Activated CD4-positive, alpha-beta T cell treated with anti-CD3 and anti-CD28 coated beads for 4 hours (primary cell): ENCODE measurements at regions not wholly inside any gene's neighbourhood (a gene's known extent, or its start where the extent isn't known, plus 50 kb on each side); places are given as distances from the start of the nearest gene placed in this dataset.
"Not testable (repeated sequence)": the region's sequence is repeated elsewhere in the genome, so short reads cannot be mapped to it uniquely, and the experiment has no call there.

Experiments used
- DNase-seq, 2 donors: peaks; one replicate each; pipeline ENCODE4 v3.0.0-alpha.2; 2020

GRCh38 chr9:41367301-41367700, 178.2 kb upstream of the ZNG1F start:
- DNase-seq, result not testable (repeated sequence)

DNA sequence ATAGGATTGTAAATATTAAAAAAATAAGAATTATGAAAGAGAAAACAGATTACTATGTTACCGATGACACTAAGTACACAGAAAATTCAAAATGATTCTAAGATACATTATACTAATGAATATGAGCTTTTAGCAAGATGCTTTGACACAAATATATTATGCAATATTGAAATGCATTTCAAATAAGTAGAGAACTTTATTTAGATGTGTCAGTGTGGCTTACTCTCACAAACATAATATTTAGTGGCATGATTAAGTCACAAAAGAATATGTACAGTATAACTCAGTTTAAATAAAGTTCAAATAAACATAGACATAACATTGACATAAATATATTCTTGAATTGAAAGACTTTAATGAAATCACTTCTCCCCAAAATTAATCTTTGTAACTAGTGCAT, 172.7 kb upstream of the ZNG1F start:
- DNase-seq, result not testable (repeated sequence)

DNA sequence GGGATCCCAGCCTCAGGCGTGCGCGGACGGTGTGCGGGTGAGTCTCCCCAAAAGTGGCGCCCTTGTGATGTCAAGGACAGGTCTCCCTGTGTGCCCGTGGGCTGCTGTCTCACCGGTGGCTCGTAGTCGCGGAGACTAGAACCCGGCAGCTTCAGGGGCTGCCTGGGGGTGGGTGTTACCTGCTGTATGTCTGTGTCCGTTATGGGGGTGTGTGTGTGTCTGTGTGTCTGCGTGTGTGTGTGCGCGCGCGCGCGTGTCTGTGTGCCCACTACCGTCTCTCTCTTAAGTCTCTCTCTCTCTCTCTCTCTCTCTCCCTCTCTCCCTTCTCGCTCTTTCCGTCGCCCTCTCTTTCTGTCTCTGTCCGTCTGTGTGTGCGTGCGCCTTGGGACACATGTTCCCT, 170.0 kb upstream of the ZNG1F start:
- peak; percentile 25 to 46 for DNase-seq

- DNase-seq, result peak; percentile 83
These were observed 169.6 kb upstream of the ZNG1F start for GRCh38 chr9:41358682-41359081.

- DNase-seq, result not testable (repeated sequence)
These were observed 168.8 kb upstream of the ZNG1F start for GRCh38 chr9:41357918-41358404.

DNA sequence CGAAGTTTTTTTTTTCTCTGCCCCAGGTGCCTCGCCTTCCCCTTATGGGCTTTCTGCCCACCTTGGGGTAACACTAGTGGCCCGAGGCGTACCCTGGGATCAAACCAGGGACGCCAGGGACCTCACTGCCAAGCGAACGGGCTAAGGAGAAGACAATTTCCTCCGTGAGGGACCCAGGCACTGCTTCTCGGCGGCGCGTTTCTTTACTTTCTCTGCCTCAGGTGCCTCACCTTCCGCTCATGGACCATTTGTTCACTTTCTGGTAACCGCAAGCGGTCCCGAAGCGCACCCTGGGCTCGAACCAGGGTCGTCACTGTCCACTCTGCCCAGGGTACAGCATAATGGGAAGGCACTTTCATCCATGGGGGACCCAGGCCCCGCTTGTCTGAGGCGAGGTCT, 168.2 kb upstream of the ZNG1F start:
- DNase-seq, result not testable (repeated sequence)

GRCh38 chr9:41356588-41357349, 167.7 kb upstream of the ZNG1F start:
- DNase-seq, result peak; percentile 87

DNA sequence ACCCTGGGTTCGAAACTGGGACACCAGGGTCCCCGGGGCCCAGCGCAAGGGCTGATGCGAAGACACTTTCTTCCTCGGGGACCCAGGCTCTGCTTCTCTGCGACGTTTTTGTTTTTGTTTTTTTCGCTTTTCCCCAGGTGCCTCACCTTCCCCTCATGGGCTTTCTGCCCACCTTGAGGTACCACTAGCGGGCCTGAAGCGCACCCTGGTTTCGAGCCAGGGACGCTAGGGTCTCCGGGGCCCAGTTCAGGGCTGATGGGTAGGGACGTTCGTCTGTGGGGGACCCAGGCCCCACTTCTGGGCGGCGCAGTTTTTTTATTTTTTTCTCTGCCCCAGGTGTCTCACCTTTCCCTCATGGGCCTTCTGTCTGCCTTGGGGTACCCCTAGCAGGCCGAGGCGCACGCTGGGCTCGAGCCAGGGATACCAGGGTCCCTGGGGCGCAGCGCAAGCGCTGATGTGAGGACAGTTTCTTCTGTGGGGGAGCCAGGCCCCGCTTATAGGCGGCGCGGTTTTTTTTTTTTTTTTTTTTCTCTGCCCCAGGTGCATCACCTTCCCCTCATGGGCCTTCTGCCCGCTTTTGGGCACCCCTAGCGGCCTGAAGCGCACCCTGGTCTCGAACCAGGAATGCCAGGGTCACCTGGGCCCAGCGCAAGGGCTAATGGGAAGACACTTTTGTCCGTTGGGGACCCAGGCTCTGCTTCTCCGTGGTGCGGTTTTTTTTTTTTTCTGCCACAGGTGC, 166.8 kb upstream of the ZNG1F start:
- DNase-seq, result not testable (repeated sequence)

DNA sequence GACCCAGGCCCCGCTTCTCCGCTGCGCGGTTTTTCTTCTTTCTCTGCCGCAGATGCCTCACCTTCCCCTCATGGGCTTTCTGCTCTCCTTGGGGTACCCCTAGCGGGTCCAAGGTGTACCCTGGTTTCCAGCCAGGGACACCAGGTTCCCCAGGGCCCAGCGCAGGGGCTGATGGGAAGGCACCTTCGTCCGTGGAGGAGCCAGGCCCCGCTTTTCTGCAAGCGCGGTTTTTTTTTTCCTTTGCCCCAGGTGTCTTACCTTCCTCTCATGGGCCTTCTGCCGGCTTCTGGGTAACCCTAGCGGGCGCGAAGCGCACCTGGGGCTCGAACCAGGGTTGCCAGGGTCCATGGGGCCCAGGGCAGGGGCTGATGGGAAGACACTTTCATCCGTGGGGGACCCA, 165.9 kb upstream of the ZNG1F start:
- peak in 1 of 2 donors; percentile 12 for DNase-seq

DNA sequence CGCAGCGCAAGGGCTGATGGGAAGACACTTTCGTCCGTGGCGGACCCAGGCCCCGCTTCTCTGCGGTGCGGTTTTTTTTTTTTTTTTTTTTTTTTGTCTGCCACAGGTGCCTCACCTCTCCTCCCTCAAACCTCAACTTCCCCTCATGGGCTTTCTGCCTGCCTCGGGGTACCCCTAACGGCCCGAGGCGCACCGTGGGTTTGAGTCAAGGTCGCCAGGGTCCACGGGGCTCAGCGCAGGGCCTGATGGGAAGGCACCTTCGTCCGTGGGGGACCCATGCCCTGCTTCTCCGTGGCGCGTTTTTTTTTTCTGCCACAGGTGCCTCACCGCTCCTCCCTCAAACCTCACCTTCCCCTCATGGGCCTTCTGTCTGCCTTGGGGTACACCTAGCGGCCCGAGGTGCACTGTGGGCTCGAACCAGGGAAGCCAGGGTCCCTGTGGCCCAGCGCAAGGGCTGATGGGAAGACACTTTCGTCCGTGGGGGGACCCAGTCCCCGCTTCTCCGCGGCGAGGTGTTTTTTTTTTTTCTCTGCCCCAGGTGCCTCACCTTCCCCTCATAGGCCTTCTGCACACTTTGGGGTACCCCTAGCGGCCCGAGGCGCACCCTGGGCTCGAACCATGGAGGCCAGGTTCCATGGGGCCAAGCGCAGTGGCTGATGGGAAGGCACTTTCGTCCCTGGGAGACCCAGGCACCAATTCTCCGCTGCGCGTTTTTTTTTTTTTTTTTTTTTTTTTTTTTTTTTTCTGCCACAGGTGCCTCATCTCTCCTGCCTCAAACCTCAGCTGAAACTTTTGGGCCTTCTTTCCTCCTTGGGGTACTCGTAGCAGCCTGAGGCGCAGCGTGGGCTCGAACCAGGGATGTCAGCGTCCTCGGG, 165.2 kb upstream of the ZNG1F start:
- DNase-seq, result not testable (repeated sequence)

DNA sequence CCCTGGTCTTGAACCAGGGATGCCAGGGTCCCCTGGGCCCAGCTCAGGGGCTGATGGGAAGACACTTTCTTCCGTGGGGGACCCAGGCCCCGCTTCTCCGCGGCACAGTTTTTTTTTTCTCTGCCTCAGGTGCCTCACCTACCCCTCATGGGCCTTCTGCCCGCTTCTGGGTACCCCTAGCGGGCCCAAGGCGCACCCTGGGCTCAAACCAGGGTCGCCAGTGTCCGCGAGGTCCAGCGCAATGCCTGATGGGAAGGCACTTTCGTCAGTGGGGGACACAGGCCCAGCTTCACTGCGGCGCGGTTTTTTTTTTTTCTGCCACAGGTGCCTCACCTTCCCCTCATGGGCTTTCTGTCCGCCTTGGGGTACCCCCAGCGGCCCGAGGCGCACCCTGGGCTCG, 163.9 kb upstream of the ZNG1F start:
- DNase-seq, result not testable (repeated sequence)

- not testable (repeated sequence) for DNase-seq
These were observed 163.3 kb upstream of the ZNG1F start for GRCh38 chr9:41352390-41352789.

DNA sequence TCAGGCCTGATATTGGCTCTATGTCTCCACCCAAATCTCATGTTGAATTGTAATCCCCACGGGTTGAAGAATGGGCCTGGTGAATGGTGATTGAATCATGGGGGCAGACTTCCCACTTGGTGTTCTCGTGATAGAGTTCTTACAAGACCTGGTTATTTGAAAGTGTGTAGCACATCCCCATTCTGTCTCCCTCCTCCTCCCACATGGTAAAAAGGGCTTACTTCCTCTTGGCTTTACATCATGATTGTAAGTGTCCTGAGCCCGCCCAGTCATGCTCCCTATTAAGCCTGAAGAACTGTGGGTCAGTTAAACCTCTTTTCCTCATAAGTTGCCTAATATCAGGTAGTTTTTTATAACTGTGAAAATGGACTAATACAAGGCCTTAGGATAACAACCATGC, 158.8 kb upstream of the ZNG1F start:
- DNase-seq, result not testable (repeated sequence)

- DNase-seq, result not testable (repeated sequence)
These were observed 143.4 kb upstream of the ZNG1F start for GRCh38 chr9:41332562-41332961.

- DNase-seq, result not testable (repeated sequence)
These were observed 132.2 kb upstream of the ZNG1F start for GRCh38 chr9:41321277-41321676.

GRCh38 chr9:41308953-41309352, 119.8 kb upstream of the ZNG1F start:
- DNase-seq, result not testable (repeated sequence)

- DNase-seq, result not testable (repeated sequence)
These were observed 96.6 kb upstream of the ZNG1F start for GRCh38 chr9:41285744-41286143.

- not testable (repeated sequence) for DNase-seq
These were observed 91.5 kb upstream of the ZNG1F start for GRCh38 chr9:41280299-41281238.

DNA sequence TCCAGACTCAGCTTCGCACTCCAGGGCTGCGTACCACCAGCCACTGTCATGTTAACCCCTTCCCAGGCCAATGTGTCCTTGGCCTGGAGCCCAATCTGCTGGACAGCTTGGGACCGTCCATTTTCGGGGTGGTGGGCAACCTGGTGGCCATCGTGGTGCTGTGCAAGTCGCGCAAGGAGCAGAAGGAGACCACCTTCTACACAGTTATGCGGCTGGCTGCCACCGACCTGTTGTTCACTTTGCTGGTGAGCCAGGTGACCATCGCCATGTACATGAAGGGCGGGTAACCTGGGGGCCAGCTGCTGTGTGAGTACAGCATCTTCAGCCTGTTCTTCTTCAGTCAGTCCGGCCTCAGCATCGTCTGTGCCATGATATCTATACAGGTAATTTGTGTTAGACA, 90.3 kb upstream of the ZNG1F start:
- DNase-seq, result not testable (repeated sequence)

- DNase-seq, result not testable (repeated sequence)
These were observed 89.9 kb upstream of the ZNG1F start for GRCh38 chr9:41279033-41279432.

DNA sequence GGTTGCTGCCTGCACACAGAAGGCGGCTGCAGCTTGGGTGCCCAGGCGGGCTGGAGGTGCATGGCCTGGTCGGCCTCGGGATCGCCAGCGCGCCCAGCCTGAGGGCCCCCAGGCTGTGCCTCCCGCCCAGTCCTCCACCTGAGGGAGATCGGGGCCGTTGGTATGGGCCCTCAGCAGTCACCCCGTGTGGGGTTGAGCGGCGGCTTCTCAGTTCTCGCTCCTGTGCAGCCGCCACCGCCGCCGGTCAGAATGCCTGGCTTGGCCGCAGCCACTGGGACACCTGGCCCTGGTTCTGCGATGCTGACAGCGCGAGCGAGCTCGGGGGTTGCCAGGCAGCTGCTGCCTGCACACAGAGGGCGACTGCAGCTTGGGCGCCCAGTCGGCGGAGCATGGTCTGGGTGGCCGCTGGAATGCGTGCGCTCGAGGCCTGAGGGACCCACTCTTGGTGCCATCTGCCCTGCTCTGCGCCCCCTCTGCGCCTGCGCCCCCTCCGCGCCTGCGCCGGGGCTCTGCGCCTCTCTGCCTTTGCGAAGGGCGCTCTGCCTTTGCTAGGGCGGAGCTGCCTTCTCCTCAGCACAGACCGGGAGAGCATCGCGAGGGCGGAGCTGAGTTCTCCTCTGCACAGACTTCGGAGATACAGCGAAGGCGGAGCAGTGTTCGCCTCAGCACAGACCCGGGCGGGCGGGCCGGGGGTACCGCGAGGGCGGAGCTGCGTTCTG, 84.6 kb upstream of the ZNG1F start:
- peak; percentile 55 to 65 for DNase-seq
